Neural cell (in vitro differentiated cells): ENCODE measurements at regions not wholly inside any gene's neighbourhood (a gene's known extent, or its start where the extent isn't known, plus 50 kb on each side); places are given as distances from the start of the nearest gene placed in this dataset.
"Not testable (repeated sequence)": the region's sequence is repeated elsewhere in the genome, so short reads cannot be mapped to it uniquely, and the experiment has no call there.

Experiments
- H2AFZ ChIP-seq: fragments of 200-600, 300-800 bp; sonication (generic), shearing (Covaris generic); 2 replicates; pipeline ENCODE4 v1.6.0; 2014; ENCODE audit warnings: low read depth, mild to moderate bottlenecking, antibody characterized with exemption, low read length, moderate library complexity
- H3F3A ChIP-seq: fragments of 200-600 bp; shearing (Covaris generic); 2 replicates; pipeline ENCODE4 v1.6.1; 2016; ENCODE audit warnings: mild to moderate bottlenecking, moderate library complexity, mixed read lengths, antibody characterized with exemption, low read length; ENCODE audit not compliant: insufficient read depth, poor library complexity, severe bottlenecking
- H3K27ac ChIP-seq: fragments of 200-600, 300-800 bp; sonication (generic), shearing (Covaris generic); 2 replicates; pipeline ENCODE4 v1.5.1; 2014; ENCODE audit warnings: mild to moderate bottlenecking, low read length, moderate library complexity
- H3K27me3 ChIP-seq: fragments of 300-800, 200-600 bp; sonication (generic), shearing (Covaris generic); 2 replicates; pipeline ENCODE4 v1.6.0; 2014; ENCODE audit warnings: mild to moderate bottlenecking, low read depth, low read length, moderate library complexity; ENCODE audit not compliant: insufficient read depth
- H3K36me3 ChIP-seq: fragments of 300-800, 200-600 bp; sonication (generic), shearing (Covaris generic); 2 replicates; pipeline ENCODE4 v1.5.1; 2014; ENCODE audit warnings: mild to moderate bottlenecking, antibody characterized with exemption, low read length, moderate library complexity; ENCODE audit not compliant: insufficient read depth
- H3K4me2 ChIP-seq: fragments of 300-800, 200-600 bp; sonication (generic), shearing (Covaris generic); 2 replicates; pipeline ENCODE4 v1.6.0; 2014; ENCODE audit warnings: mild to moderate bottlenecking, low read length
- H3K4me3 ChIP-seq: fragments of 300-800, 200-600 bp; sonication (generic), shearing (Covaris generic); 2 replicates; pipeline ENCODE4 v1.5.1; 2014; ENCODE audit warnings: mild to moderate bottlenecking, low read length, moderate library complexity
- H3K79me2 ChIP-seq: fragments of 200-600 bp; shearing (Covaris generic); replicated peaks from 2 replicates; pipeline ENCODE4 v1.6.0; 2014; ENCODE audit warnings: mild to moderate bottlenecking, low read length, moderate library complexity; ENCODE audit not compliant: insufficient read depth
- H3K9ac ChIP-seq: fragments of 300-800, 200-600 bp; sonication (generic), shearing (Covaris generic); 2 replicates; pipeline ENCODE4 v1.6.1; 2016; ENCODE audit warnings: mild to moderate bottlenecking, low read length, mixed read lengths
- H3K9me2 ChIP-seq: fragments of 200-600 bp; shearing (Covaris generic); 2 replicates; pipeline ENCODE4 v1.6.1; 2016; ENCODE audit warnings: mild to moderate bottlenecking, low read length, mixed read lengths; ENCODE audit not compliant: insufficient read depth
- H3K9me3 ChIP-seq: fragments of 200-600, 300-800 bp; sonication (generic), shearing (Covaris generic); 2 replicates; pipeline ENCODE4 v1.6.1; 2016; ENCODE audit warnings: mild to moderate bottlenecking, mixed run types, low read length, moderate library complexity, mixed read lengths
- H4K20me1 ChIP-seq: fragments of 200-600 bp; shearing (Covaris generic); 2 replicates; pipeline ENCODE4 v1.6.1; 2016; ENCODE audit warnings: mild to moderate bottlenecking, mixed run types; ENCODE audit not compliant: insufficient read depth
- EZH2 ChIP-seq: fragments of 200-600, 300-800 bp; shearing (Covaris generic), sonication (generic); IDR thresholded peaks from 2 replicates; pipeline ENCODE4 v1.6.1; 2014; ENCODE audit warnings: antibody characterized with exemption, low read length, borderline replicate concordance, mild to moderate bottlenecking; ENCODE audit not compliant: insufficient read depth, poor library complexity, severe bottlenecking
- POLR2AphosphoS5 ChIP-seq: IDR thresholded peaks from 2 replicates; pipeline ENCODE4 v1.6.1; 2012
- RAD21 ChIP-seq: fragments of 450-650 bp; conservative IDR thresholded peaks from 2 replicates; pipeline ENCODE4 v1.6.1; 2014; ENCODE audit warnings: antibody characterized with exemption, mild to moderate bottlenecking, moderate library complexity
- REST ChIP-seq: IDR thresholded peaks from 2 replicates; pipeline ENCODE4 v1.6.1; 2012; ENCODE audit warnings: borderline replicate concordance
- TAF1 ChIP-seq: IDR thresholded peaks from 2 replicates; pipeline ENCODE4 v1.6.1; 2012; ENCODE audit warnings: low read depth
- TF ChIP-seq, protein P1 (sequence below): fragments of 450-650 bp; IDR thresholded peaks from 2 replicates; pipeline ENCODE4 v1.5.1; 2014; ENCODE audit warnings: antibody characterized with exemption, mild to moderate bottlenecking, moderate library complexity; ENCODE audit not compliant: poor library complexity, severe bottlenecking

GRCh38 chr21:18744840-18745239 is 341.3 kb upstream of the TMPRSS15 start:
- no peaks in the 10 kb centered on the region for H4K20me1 ChIP-seq
- H3K4me3 ChIP-seq = no peak overlapping the region
- no peaks in the 10 kb centered on the region for H3K27me3 ChIP-seq
- no peak overlapping the region for H3K9ac ChIP-seq
- TF ChIP-seq, protein P1, sequence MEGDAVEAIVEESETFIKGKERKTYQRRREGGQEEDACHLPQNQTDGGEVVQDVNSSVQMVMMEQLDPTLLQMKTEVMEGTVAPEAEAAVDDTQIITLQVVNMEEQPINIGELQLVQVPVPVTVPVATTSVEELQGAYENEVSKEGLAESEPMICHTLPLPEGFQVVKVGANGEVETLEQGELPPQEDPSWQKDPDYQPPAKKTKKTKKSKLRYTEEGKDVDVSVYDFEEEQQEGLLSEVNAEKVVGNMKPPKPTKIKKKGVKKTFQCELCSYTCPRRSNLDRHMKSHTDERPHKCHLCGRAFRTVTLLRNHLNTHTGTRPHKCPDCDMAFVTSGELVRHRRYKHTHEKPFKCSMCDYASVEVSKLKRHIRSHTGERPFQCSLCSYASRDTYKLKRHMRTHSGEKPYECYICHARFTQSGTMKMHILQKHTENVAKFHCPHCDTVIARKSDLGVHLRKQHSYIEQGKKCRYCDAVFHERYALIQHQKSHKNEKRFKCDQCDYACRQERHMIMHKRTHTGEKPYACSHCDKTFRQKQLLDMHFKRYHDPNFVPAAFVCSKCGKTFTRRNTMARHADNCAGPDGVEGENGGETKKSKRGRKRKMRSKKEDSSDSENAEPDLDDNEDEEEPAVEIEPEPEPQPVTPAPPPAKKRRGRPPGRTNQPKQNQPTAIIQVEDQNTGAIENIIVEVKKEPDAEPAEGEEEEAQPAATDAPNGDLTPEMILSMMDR = no peak
- TF ChIP-seq REST = peak; percentile 38
- TF ChIP-seq POLR2AphosphoS5 = peak; percentile 40
- TF ChIP-seq RAD21 = no peak
- TF ChIP-seq EZH2 = no peak
- no peaks in the 10 kb centered on the region for H3K9me2 ChIP-seq
- no peaks in the 10 kb centered on the region for H3K79me2 ChIP-seq
- H2AFZ ChIP-seq = no peak overlapping the region
- H3K9me3 ChIP-seq = no peaks in the 10 kb centered on the region
- no peak overlapping the region for H3K27ac ChIP-seq
- H3K4me2 ChIP-seq = no peak overlapping the region
- no peaks in the 10 kb centered on the region for H3F3A ChIP-seq
- no peaks in the 10 kb centered on the region for H3K36me3 ChIP-seq

GRCh38 chr21:18752894-18753293 is 349.3 kb upstream of the TMPRSS15 start:
- not testable (repeated sequence) for H3K27me3 ChIP-seq, H3K9ac ChIP-seq

GRCh38 chr21:18756272-18756671 is 352.7 kb upstream of the TMPRSS15 start:
- not testable (repeated sequence) for H3K36me3 ChIP-seq, H3K4me3 ChIP-seq, H3F3A ChIP-seq, H4K20me1 ChIP-seq, H3K9ac ChIP-seq, H3K27me3 ChIP-seq, H2AFZ ChIP-seq, H3K9me2 ChIP-seq, H3K27ac ChIP-seq, H3K79me2 ChIP-seq, H3K4me2 ChIP-seq, H3K9me3 ChIP-seq

More at GRCh38 chr21:18752894-18753293, 349.3 kb upstream of the TMPRSS15 start:
- not testable (repeated sequence) for H3K27ac ChIP-seq, H4K20me1 ChIP-seq, H3K9me2 ChIP-seq, H3K4me3 ChIP-seq, H3K79me2 ChIP-seq, H2AFZ ChIP-seq, H3F3A ChIP-seq, H3K9me3 ChIP-seq, H3K4me2 ChIP-seq, H3K36me3 ChIP-seq

- no peak for TF ChIP-seq TAF1
- Histone ChIP-seq H3K79me2 (no peaks in the 10 kb centered on the region), H4K20me1 (no peaks in the 10 kb centered on the region), H3K27ac (no peak overlapping the region), H3K27me3 (no peaks in the 10 kb centered on the region), H3K4me3 (no peak overlapping the region), H3K36me3 (no peaks in the 10 kb centered on the region), H2AFZ (no peak overlapping the region), H3K9ac (no peak overlapping the region), H3F3A (no peaks in the 10 kb centered on the region), H3K9me3 (no peaks in the 10 kb centered on the region), H3K4me2 (no peak overlapping the region), H3K9me2 (no peaks in the 10 kb centered on the region)
These were observed 355.7 kb upstream of the TMPRSS15 start for GRCh38 chr21:18759267-18759666.
